Sigmoid colon (tissue), 6 donors: ENCODE measurements at regions not wholly inside any gene's neighbourhood (a gene's known extent, or its start where the extent isn't known, plus 50 kb on each side); places are given as distances from the start of the nearest gene placed in this dataset.
"Not testable (repeated sequence)": the region's sequence is repeated elsewhere in the genome, so short reads cannot be mapped to it uniquely, and the experiment has no call there.

ENCODE experiments used
- DNase-seq: peaks from one replicate; pipeline ENCODE4 v3.0.0-alpha.2; 2019
- H3K27ac ChIP-seq, 4 donors: fragments of 200-600 bp; sonication (generic); one replicate each; pipeline ENCODE4 v1.5.1; 2016 to 2019; ENCODE audit warnings: mild to moderate bottlenecking in 1 of 4
- H3K27me3 ChIP-seq, 3 donors: fragments of 200-600 bp; sonication (generic); one replicate each; pipeline ENCODE4 v1.5.1; 2019; ENCODE audit warnings: mild to moderate bottlenecking in 1 of 3
- H3K36me3 ChIP-seq, 4 donors: fragments of 200-600 bp; sonication (generic); one replicate each; pipeline ENCODE4 v1.5.1; 2016 to 2019
- H3K4me1 ChIP-seq, 4 donors: fragments of 200-600 bp; sonication (generic); one replicate each; pipeline ENCODE4 v1.5.1; 2017 to 2019
- H3K4me3 ChIP-seq, 4 donors: fragments of 200-600 bp; sonication (generic); one replicate each; pipeline ENCODE4 v1.5.1; 2017 to 2019; ENCODE audit warnings: mild to moderate bottlenecking in 2 of 4, moderate library complexity in 1 of 4
- H3K9me3 ChIP-seq, 4 donors: fragments of 200-600 bp in 3 of 4; sonication (generic) in 3 of 4; one replicate each; pipeline versions ENCODE4 v1.5.1 to v1.6.1; 2013 to 2019
- CTCF ChIP-seq, 4 experiments: fragments of 450-650 bp in 3 of 4; fragments of 200-600 bp in 1 of 4; IDR thresholded peaks; one replicate each; pipeline ENCODE4 v1.5.1; 2016 to 2019; ENCODE audit warnings: antibody characterized with exemption in 4 of 4, mild to moderate bottlenecking in 3 of 4, moderate library complexity in 2 of 4
- EP300 ChIP-seq, 4 donors: sonication (generic); formaldehyde crosslinking; IDR thresholded peaks; one replicate each; pipeline ENCODE4 v1.6.1; 2017; ENCODE audit warnings: antibody characterized with exemption in 4 of 4
- POLR2A ChIP-seq, 2 donors: fragments of 450-650 bp; IDR thresholded peaks; one replicate each; pipeline ENCODE4 v1.6.1; 2016; ENCODE audit warnings: antibody characterized with exemption in 2 of 2, mild to moderate bottlenecking in 2 of 2, moderate library complexity in 2 of 2
- POLR2AphosphoS5 ChIP-seq, 4 donors: sonication (generic); formaldehyde crosslinking; IDR thresholded peaks; one replicate each; pipeline ENCODE4 v1.6.1; 2017; ENCODE audit warnings: antibody characterized with exemption in 4 of 4
- WGBS, 2 donors: extraction: QIAGEN DNeasy Blood & Tissue Kit; methylation state at CpG; one replicate each; pipeline ENCODE4 v1.1.7; 2013; 5-methylcytosine and 5-hydroxymethylcytosine counted together
- intact Hi-C: fragments of 100-400 bp; cut with DNase I; formaldehyde crosslinking; loops from one replicate; pipeline ENCODE4 v1.15.1; 2023
- donor health status: healthy with polysubstance abuse.
- donor health status: healthy.

GRCh38 chr1:99441299-99442095 is 177.2 kb downstream of the PLPPR4 start:
- no peaks in the 10 kb centered on the region for H3K27me3 ChIP-seq
- 38 to 40% methylated on average over 6 of the region's 6 CpGs for WGBS, 2 donors
- no peaks in the 10 kb centered on the region for H3K36me3 ChIP-seq
- no peak for DNase-seq
- H3K4me1 ChIP-seq, result peaks cover 0 to 5% (median 2%) of the 10 kb centered on the region in 4 donors
- intact Hi-C loops, result no loop called here
- no peak overlapping the region for H3K4me3 ChIP-seq
- H3K9me3 ChIP-seq, result no peaks in the 10 kb centered on the region
- TF ChIP-seq EP300 (IDR thresholded peaks at IDR 0.05) (no peak), CTCF (IDR thresholded peaks at IDR 0.05) (no peak), POLR2A (IDR thresholded peaks at IDR 0.05) (no peak), POLR2AphosphoS5 (IDR thresholded peaks at IDR 0.05) (no peak)
- peak overlapping the region in 1 of 4 donors; percentile 17 for H3K27ac ChIP-seq

GRCh38 chr1:99444211-99444927 is 180.1 kb downstream of the PLPPR4 start:
- H3K4me3 ChIP-seq, intact Hi-C loops, H3K27me3 ChIP-seq, H3K9me3 ChIP-seq, H3K36me3 ChIP-seq, H3K27ac ChIP-seq, DNase-seq, H3K4me1 ChIP-seq: not testable (repeated sequence)
- 86% methylated on average over 6 of the region's 6 CpGs for WGBS, 2 donors

- H3K4me1 ChIP-seq, result peaks cover 0 to 5% (median 2%) of the 10 kb centered on the region in 4 donors
- intact Hi-C loops, result no loop called here
- DNase-seq, result no peak
- no peaks in the 10 kb centered on the region for H3K9me3 ChIP-seq
- no peak overlapping the region for H3K4me3 ChIP-seq
- no peaks in the 10 kb centered on the region for H3K27me3 ChIP-seq
- no peak overlapping the region for H3K27ac ChIP-seq
- TF ChIP-seq POLR2A (IDR thresholded peaks at IDR 0.05) (no peak), POLR2AphosphoS5 (IDR thresholded peaks at IDR 0.05) (no peak), EP300 (IDR thresholded peaks at IDR 0.05) (no peak), CTCF (IDR thresholded peaks at IDR 0.05) (no peak)
- H3K36me3 ChIP-seq, result no peaks in the 10 kb centered on the region
Observed at GRCh38 chr1:99445071-99445470, 180.8 kb downstream of the PLPPR4 start.

- Histone ChIP-seq H3K36me3 (no peaks in the 10 kb centered on the region), H3K27ac (no peak overlapping the region), H3K4me3 (no peak overlapping the region), H3K9me3 (no peaks in the 10 kb centered on the region), H3K4me1 (peaks cover 0 to 5% (median 2%) of the 10 kb centered on the region in 4 donors), H3K27me3 (no peaks in the 10 kb centered on the region)
- no peak for DNase-seq
- 78 to 90% methylated on average over 1 of the region's 1 CpG for whole genome bisulfite sequencing, 2 donors
- intact Hi-C loops, result no loop called here
- TF ChIP-seq POLR2AphosphoS5 (IDR thresholded peaks at IDR 0.05) (no peak), CTCF (IDR thresholded peaks at IDR 0.05) (no peak), EP300 (IDR thresholded peaks at IDR 0.05) (no peak), POLR2A (IDR thresholded peaks at IDR 0.05) (no peak)
Observed at GRCh38 chr1:99445486-99445885, 181.2 kb downstream of the PLPPR4 start.

GRCh38 chr1:99447721-99448120 is 183.4 kb downstream of the PLPPR4 start:
- no peaks in the 10 kb centered on the region for H3K9me3 ChIP-seq
- intact Hi-C loops, result no loop called here
- no peak overlapping the region for H3K27ac ChIP-seq
- H3K36me3 ChIP-seq, result no peaks in the 10 kb centered on the region
- H3K4me3 ChIP-seq, result no peak overlapping the region
- TF ChIP-seq POLR2A (IDR thresholded peaks at IDR 0.05) (no peak), POLR2AphosphoS5 (IDR thresholded peaks at IDR 0.05) (no peak), CTCF (IDR thresholded peaks at IDR 0.05) (no peak), EP300 (IDR thresholded peaks at IDR 0.05) (no peak)
- no peaks in the 10 kb centered on the region for H3K27me3 ChIP-seq
- no peak for DNase-seq
- H3K4me1 ChIP-seq, result peaks cover 0 to 5% (median 2%) of the 10 kb centered on the region in 4 donors
